Left colon (tissue), 2 donors: ENCODE measurements at regions not wholly inside any gene's neighbourhood (a gene's known extent, or its start where the extent isn't known, plus 50 kb on each side); places are given as distances from the start of the nearest gene placed in this dataset.

Experiments
- ATAC-seq: fragments of 200-7000 bp; cut with Tn5 transposase; one replicate; pipeline ENCODE4 v1.9.1; 2020; ENCODE audit warnings: mild to moderate bottlenecking, moderate library complexity
- DNase-seq, 2 donors: peaks; one replicate each; pipeline ENCODE4 v3.0.0-alpha.2; 2020
- intact Hi-C, 2 donors: fragments of 100-400 bp; cut with DNase I in 1 of 2; cut with micrococcal nuclease in 1 of 2; formaldehyde crosslinking; loops; one replicate each; pipeline versions ENCODE4 v1.11.2 to v1.14.0; 2022; cut with DNase I, micrococcal nuclease
- donor health status: DM: no; HTN: no; CAD: no.
- donor health status: DM: yes; HTN: yes; CAD: no.

DNA sequence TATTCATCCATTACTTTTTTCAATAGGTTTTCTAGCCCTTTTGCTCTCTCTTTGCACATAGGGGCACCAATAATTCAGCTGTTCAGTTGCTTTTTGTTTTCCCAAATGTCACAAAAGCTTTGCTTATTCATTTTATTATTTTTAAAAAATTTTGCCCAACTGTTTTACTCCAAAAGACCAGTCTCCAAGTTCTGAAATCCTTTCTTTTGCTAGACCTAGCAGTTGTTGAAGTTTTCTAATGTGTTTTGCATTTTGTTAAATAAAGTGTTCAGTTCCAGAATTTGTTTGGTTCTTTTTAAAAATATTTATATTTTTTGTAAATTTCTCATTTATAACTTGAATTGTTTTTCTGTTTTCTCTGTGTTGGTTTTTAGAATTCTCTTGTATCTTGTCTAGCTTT lies 1227.3 kb downstream of the ROBO2 start:
- DNase-seq: no peak
- ATAC-seq: no peak
- intact Hi-C loops: no loop called here

- ATAC-seq (no peak), DNase-seq (no peak)
- intact Hi-C loops: no loop called here
Measured at GRCh38 chr3:78268087-78268486, 1228.2 kb downstream of the ROBO2 start.

- no peak for DNase-seq
- ATAC-seq: no peak
- intact Hi-C loops: no loop called here
Measured at GRCh38 chr3:78268716-78269668, 1229.1 kb downstream of the ROBO2 start.

GRCh38 chr3:78273326-78273725 lies 1233.4 kb downstream of the ROBO2 start:
- ATAC-seq (no peak), DNase-seq (no peak)
- intact Hi-C loops: no loop called here

DNA sequence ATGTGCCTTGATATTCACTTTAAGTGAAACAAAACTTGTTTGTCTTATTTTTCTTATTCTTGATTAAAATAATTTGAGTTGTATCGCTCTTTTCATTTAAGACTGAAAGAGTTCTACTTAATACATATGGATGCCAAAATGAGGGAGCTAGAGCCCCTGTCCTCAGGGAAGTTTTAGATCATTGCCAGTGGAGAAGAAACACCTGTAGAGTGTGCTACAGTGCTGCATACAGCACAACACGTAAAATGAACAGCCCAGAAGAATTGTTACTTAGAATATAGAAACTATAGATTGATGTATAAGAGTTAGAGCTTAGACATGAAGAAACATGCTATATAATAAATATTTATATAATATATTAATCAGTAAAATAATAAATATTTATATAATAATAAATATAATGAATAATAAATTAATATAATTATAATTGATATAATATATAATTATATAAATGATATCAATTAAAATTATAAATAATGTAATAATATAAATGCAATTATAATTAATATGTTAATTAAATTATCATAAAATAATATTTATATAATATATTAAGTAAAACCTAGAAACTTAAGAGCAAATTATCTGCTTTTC lies 1234.7 kb downstream of the ROBO2 start:
- intact Hi-C loops: no loop called here
- ATAC-seq: no peak

DNA sequence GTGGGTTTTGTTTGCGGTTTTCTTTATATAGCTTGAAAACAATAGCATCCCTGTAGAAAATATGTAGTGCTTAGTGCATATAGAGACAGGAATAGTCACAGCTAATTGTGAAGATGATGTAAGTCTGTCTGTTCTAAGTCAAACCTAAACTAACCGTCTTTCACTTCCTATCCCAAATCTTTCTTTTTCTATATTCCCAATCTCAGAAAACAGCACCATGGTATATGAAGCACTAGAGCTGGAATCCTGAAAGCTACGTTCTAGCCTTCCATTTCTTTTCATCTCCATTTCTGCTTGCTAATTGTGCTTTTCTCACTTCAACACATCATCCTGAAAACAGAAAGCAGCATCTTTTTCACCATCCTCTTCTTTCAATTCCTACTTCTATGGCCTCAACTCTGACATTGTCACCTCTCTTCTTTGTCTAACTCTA lies 1235.5 kb downstream of the ROBO2 start:
- ATAC-seq (no peak), DNase-seq (no peak)
- intact Hi-C loops: no loop called here

More for the DNA sequence above, 1234.7 kb downstream of the ROBO2 start:
- DNase-seq: no peak

DNA sequence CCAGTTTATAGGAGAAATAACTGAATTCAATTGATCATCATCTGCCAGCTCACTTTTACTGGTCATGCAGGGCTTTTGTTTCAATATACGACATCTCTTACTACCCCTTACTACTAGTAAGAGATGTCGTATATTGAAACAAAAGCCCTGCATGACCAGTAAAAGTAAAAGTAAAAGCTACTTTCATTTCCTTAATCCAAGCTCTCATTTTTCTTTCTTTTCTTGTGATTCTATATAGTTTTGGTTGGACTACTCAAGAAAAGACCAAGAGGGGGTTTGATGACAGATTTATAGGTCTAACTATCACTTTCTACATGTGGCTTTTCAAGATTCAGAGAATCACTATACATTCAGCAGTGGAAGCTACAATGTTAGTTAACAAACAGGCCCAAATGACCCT lies 1237.3 kb downstream of the ROBO2 start:
- ATAC-seq: no peak
- DNase-seq: no peak
- intact Hi-C loops: no loop called here

GRCh38 chr3:78277801-78278200 lies 1237.9 kb downstream of the ROBO2 start:
- DNase-seq: no peak
- no peak for ATAC-seq
- intact Hi-C loops: no loop called here

DNA sequence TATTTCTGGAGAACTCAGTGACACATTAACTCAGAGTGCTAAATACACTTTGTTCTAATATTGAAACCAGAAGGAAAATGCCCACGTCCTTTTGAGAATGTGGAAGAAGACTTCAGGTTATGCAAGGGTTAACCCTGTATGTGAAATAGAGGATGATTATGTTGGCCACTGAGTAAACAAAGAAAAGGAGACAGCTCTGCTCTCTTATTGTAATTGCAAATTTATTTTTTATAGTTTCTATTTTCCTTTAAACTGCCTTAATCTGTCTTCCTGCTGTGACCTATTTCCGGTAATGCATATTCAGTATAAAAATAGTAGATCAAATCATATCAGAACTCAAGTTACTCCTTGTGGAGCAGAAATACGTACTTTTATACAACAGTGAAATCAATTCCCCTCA lies 1239.2 kb downstream of the ROBO2 start:
- no peak for DNase-seq
- no peak for ATAC-seq
- intact Hi-C loops: no loop called here

DNA sequence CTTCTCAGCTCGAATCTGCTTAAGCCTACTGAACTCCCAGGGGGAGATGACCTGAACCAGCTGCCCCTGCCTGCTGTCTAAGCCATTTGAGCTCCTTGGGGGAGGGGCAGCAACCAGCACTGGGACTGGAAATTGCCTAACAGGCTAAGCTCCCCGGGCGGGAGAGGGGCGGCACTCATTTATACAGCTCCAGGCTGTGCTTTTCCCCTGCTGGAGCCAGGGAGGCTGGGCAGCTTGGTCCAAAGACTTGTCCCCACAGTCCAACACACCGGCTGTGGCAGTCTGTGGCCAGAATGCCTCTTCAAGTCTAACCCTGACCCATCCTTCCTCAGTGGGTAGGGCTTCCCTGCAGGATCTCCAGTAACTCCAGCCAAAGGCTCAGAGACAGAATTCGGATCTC lies 1241.5 kb downstream of the ROBO2 start:
- intact Hi-C loops: no loop called here
- DNase-seq: no peak
- ATAC-seq: no peak

DNA sequence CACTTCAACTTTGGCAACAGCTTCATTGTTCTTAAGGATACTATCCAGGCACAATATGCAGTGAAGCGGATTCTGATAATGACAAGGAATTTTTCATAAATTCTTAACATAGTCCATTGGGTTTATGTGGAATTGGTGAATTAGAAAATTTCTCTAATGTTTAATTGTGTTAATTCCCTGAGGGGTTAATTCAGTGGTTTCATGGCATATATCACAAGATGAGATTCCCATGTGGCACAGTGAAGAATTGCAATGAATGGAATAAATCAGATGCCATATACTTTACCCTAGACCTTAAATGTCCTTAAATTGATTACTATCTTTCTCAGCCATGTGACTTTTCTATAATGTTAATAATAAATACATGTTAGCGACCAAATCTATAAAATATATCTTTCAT lies 1244.1 kb downstream of the ROBO2 start:
- ATAC-seq (no peak), DNase-seq (no peak)
- intact Hi-C loops: no loop called here

- DNase-seq (no peak), ATAC-seq (no peak)
- intact Hi-C loops: no loop called here
Measured at GRCh38 chr3:78285032-78285728, 1245.3 kb downstream of the ROBO2 start.

GRCh38 chr3:78287085-78287484 lies 1247.2 kb downstream of the ROBO2 start:
- intact Hi-C loops: no loop called here
- DNase-seq (no peak), ATAC-seq (no peak)

GRCh38 chr3:78293284-78293683 lies 1253.4 kb downstream of the ROBO2 start:
- ATAC-seq (no peak), DNase-seq (no peak)
- intact Hi-C loops: no loop called here

GRCh38 chr3:78304115-78304514 lies 1264.2 kb downstream of the ROBO2 start:
- intact Hi-C loops: no loop called here
- ATAC-seq (no peak), DNase-seq (no peak)

DNA sequence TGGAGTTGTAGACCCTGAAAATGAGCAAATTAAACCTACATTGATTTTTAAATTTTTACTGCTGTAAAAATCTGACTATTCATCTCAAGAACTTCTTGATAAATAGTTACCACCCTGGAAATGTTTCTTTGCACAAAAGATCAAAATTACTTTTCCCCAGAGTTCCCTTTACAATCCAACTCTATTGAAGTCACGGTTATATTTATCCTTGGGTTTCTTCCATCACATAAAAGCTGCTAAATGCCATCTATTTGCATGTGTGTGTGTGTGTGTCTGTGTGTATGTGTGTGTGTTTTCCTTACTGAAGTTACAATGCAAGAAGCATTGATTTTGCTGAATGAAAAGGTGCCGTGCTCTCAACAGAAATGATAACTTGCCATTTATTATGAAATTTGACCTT lies 1273.0 kb downstream of the ROBO2 start:
- no peak for ATAC-seq
- DNase-seq: no peak

DNA sequence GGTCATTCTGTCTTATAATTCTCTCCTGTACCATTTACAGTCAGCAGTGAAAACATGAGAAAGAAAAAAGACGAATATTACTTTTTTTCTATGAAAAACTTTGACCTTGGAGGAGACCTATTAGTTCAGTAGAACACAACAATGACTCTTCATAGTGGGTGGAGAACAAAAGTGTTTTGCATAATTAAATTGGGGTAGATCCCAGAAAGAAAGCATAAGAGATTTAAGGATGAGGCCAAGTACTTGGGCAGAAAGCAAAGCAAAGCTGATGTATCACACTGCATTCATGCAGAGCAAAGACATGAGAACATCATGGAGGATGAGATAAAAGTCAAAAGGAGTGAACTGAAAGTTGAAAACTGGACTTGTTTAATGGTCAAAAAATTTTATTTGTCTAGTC lies 1273.4 kb downstream of the ROBO2 start:
- DNase-seq: no peak
- intact Hi-C loops: no loop called here
- no peak for ATAC-seq

More for the DNA sequence above, 1273.0 kb downstream of the ROBO2 start:
- intact Hi-C loops: no loop called here

DNA sequence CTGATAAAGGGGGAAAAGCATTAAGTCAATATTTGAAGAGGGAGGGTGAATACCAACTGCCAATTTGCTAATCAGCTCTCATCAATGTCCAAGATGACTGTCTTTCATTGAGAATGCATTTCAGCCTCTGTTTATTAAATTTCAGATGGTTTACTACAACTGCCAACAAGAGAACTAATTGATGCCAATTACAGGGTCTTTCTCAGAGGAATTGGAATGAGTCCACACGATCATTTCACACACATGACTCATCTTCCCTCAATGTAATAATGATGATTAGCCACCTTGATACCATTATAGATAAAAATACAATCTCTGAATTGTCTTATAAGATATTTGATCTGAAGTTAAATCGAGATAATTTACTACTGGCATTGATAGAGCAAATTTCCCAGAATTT lies 1274.4 kb downstream of the ROBO2 start:
- DNase-seq (no peak), ATAC-seq (no peak)
- intact Hi-C loops: no loop called here

DNA sequence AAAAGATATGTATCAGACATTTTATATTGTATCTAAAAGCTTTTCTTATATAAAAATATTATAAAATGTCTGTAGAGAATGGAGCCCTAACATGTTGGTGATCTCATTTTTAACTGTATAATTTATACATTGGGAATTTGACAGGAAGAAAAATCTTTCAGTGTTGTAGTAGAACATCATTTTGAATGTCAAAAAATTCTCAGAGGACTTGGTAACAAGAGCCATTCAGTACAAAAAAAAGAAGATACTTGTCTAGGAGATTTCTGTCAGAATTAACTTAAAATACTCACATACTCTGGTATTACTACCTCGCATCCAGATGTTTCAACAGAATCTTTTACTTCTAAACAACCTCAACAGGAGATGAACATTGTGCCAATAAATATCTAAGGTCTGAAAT lies 1277.9 kb downstream of the ROBO2 start:
- ATAC-seq (no peak), DNase-seq (no peak)
- intact Hi-C loops: no loop called here

DNA sequence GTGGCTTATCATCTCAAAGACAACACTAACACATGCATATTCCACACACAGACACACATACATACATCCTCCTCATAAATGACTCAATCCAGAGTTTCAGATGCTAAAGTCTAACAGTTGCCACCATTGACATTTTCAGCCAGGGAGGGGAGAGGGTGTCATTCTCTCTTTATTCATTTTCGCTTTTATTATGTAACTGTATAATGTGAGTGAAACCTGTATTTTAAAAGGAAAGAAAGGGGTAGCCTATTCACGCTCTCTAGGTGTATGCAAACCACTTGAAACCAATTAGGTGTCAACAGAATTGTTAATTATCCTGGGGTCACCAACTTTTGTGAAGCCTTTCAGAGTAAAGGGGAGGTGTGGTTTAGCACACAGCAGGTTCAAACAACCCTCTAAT lies 1282.9 kb downstream of the ROBO2 start:
- no peak for DNase-seq
- intact Hi-C loops: no loop called here
- no peak for ATAC-seq
